ENCODE measurements at regions not wholly inside any gene's neighbourhood (a gene's known extent, or its start where the extent isn't known, plus 50 kb on each side); places are given as distances from the start of the nearest gene placed in this dataset.
"Not testable (repeated sequence)": the region's sequence is repeated elsewhere in the genome, so short reads cannot be mapped to it uniquely, and the experiment has no call there.

DNA sequence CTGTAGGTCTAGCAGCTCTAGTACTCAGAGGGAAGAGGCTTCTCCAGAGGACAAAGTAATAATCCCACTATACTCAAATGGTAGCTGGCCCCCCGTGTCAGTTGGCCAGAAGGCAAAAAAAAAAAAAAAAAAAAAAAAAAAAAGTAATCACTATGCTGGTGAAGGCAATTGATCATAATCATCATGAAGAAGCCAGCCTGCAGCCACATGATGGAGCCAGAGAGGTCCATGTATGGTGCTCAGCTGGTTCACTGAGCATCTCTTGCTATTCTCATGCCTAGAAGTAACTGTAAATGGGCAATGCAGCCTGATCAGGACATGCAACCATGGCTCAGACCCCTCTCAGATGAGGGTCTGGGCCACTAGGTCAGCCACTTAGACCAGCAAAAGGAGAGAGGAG is 378.8 kb downstream of the MED13L start:
- peak; percentile 50 for DNase-seq

DNA sequence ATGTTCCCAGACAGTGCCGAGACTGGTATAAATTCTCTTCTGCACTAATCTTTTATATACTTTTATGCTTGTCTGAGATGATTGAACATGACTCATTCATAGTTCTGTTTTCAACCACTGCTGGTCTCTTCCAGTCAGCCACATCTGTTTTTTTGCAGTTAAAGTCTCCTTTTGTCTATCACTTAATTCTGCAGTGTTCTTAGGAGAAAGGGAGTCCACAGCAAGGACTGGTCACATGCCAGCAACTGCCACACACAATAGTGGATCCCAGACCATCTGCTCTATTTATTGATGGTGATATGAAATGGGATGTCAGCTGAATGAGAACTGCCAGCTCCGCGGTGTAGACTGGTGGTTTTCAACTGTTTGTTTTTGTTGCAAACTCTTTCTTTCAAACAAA is 379.8 kb downstream of the MED13L start:
- no peak for DNase-seq

DNA sequence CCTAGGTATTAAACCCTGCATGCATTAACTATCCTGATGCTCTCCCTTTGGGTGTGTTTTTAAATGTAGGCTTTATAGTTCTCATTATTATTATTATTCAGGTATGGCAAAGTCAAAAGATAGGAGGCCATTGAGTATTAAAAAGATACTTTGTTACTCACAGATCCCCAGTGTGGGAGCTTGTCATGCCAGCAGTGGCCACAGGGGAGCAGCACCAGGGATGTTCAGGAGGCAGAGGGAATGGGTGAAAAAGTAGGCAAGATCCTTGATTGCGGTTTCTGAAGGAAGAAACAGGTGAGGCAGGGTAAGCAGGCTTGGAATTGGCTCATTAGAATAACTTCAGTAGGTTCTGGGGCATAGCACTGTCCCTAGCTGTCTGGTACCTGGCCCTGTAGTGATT is 382.2 kb downstream of the MED13L start:
- DNase-seq, result peak; percentile 70

DNA sequence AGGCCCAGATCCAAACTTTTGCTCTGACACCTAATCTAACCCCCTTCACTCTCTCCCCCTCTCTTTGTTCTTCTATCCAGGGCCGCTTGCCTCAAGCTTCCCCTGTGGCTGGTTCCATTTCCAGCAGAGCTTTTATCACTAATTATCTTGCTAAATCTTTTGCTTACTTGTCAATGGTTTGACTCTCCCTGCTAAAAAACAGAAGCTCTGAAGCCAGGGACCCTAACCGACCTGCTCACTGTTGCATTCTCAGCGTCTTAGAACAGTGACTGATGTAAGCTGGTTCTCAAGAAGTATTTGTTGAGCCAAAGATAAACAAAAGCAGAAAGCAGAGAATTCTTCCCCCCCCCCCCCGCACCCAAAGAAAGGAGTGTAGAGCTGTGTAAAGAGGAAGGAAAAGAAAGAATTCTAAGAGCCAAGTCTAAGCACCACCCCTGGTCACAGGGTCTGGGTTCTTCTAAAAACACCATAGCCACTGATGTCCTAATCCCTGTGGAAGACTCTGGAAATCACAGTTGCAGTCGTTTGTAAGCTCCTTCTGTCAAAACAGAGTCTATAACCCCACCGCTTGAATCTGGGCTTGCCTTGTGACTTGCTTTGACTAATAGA is 385.8 kb downstream of the MED13L start:
- DNase-seq, result no peak

DNA sequence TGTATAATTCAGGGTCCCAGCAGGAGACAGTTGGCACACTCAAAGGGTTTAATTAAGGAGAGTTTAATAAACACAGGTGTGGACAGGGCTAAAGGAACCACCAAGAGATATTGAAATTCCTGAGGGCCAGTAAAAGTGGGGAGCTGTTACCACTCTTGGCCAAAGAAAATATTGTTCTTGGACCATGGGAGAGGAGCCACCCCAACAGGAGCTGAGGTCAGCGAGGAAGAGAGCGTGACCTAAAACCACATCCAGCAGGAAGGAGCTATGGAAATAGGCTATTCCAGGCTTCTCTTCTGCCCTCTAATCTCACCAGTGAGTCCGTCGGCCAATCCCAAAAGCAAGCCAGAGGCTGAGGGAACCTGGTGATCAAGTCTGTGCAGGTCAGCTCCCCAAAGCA is 390.8 kb downstream of the MED13L start:
- DNase-seq, result no peak

DNA sequence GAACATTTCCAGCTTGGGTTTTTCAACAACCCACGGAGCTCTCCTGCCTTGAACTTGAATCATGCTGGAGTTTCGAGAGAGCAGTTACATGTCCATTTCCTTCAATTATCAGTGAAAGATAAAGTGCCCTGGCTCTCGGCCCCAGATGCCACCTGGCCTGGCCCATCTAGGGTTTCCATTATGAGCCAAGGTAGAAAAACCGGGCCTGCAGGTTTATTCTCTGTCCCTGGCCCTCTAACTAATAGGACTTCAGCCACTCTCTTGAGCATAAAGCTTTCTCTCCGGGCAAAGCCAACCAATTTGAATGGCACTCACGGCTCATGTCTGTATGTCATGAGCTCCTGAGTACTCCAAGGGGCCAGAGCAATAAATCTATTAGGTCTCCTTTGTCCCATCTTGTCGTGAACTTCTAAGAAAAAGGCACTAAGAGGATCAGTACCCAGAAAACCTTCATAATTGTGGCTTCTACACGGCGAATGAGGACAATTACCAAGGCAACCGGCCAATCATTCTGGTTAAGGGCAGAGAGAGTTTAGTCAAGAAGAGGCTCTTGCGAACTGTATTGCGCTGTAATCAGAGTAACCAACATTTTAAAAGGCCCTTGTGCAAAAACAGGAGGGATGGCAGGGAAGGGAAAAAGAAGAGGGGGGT is 392.3 kb downstream of the MED13L start:
- peak; percentile 99 for DNase-seq

DNA sequence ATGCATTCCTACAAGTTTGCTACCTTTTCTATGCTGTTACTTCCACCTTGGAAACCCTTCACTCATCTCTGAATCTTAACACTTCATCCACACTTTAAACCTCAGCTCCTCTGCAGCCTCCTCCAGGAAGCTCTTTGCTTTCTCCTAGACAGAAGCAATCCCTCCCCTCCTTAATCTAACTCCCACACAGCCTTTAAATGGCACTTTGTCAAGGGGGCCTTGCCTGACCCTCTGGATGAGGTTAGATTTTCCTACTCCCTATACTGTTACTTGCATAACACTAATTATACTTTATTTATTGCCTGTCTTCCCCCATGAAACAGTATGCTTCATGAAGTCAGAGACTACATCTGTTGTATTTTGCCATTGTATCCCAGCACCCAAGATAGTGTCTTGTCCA is 394.6 kb downstream of the MED13L start:
- no peak for DNase-seq

DNA sequence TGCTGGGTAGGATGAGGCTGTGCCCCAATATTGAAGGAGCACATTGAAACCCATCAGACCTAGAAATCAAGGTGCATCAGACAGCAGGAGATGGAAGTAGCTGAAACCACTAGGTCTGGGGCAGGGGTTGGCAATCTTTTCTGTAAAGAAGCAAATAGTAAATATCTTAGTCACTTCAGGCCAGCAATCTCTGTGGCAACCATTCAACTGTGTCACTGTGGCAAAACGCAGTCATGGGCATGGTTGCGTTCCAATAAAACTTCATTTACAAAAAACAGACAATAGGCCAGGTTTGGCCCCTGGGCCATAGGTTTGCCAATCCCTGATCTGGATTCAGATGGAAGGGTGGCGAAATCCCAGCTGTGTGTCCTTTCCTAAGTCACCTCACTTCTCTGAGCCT is 397.3 kb downstream of the MED13L start:
- DNase-seq, result no peak

DNA sequence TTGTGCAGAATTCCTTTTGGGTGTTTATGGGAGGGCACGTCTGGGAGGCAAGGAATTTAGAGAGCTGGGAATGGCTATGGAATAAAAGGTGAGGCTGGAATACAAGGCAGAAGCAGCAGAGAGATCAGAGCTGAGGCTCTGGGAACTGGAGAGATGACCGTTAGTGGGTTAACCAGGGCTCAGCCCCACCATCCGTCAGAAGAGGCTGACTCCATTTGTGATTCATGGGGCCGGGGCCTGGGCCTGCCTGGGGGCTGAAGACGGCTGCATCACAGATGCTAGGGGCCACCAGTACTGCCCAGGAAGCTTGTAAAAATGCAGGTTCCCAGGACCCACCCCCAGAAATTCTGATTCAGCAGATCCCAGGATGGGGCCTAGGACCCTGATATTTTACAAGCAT is 398.1 kb downstream of the MED13L start:
- DNase-seq, result no peak

DNA sequence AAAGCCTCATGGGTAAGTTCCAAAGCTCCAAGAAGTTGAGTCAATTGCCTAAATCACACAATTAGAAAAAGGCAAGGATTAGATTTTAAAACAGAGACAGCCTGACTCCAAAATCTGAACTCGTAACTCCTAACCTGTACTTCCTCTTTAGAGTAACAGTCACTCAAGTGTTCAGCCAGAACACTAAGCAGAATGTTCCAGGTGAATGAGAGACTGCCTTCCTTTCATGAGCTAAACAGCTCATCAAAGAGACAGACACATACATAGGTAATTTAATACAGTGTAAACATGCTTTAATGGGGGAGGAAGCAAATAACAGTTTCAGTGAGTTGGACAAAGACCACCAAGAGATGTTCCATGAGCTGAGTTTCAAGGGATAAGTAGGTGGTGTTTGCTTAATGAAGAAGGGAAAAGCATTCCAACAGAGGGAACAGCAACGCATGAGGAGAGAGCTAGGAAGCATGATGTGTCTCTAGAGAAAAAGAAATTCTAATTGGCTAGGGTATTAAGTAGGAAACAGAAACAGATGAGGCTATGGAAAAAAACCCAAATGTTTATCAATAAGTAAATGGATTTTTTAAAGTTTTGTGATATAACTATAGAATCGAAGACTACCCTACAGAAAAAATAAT is 403.9 kb downstream of the MED13L start:
- peak; percentile 97 for DNase-seq

DNA sequence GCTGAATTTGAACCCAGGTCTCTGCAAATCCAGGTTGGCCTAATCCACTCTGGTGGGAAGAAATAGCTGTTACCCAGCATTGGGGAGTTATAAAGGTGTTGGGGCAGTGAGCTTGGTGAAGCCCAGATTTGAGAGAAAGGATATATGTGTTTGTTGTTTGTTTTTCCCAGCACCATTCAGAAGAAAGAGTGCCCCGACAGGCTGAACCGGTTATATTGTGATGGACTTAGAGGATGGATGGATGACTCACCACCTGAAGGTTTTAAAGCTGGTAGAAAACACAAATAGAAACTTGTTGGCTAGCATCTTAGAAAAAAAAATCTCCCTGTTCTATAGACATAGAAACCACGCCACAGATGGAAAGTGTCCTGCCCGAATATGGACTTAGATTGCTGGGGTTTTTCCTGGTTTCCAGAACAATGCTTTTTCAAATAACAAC is 404.6 kb downstream of the MED13L start:
- DNase-seq, result peak; percentile 100

DNA sequence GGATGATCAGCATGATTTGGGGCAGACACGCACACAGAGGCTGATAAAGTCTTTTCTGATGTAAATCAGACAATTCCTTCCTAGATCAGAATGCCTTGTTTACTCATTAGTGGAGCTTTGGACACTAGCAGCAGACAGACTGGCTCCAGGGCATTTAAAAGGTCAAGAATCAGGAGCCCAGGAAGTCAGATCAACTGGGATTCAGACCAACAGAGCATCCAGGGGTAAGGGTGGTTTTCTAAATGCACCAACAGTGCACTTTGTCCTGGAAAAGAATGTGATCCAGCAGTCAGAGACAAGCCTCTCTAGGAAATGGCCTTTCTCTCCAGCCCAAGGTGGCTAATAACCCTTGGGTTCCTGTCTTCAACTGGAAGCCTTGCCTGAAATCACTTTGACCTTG is 405.3 kb downstream of the MED13L start:
- peak; percentile 82 for DNase-seq

DNA sequence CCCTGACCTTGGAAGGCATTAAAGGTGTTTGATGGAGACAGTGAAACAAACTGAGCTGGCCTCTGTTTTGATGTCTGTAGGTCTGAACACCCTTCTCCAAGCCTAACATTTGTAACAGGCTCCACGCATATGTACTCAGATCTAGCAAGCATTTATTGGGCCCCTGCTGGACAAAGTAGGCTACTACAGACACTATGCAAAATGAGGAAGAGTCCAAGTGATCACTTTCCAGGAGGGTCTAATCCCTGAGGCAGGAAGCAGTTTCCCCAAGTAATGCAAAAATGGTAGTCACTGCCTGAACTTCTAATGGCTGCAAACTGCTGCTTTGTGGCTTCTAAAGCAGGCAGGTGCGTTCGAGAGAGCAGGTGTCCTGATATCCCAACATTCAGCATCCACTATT is 405.8 kb downstream of the MED13L start:
- peak; percentile 97 for DNase-seq

DNA sequence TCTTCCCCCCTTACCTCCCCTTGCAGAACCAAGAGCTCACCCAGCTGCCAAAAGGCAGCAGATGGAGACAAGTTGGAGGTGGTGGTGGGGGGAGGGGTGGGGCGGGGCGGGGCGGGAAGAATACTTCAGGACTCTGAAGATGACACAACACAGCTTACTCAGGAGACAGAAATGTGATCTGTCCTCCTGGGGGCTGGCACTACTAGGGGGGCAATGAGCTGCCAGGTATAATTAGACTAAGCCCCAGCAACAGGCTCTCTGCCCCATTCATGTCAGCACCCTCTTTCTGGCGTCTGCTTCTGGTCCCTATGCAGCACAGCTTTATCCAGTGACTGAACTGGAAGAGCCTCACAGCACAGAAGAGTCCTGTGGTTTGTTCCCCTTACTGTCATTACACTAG is 407.0 kb downstream of the MED13L start:
- peak; percentile 38 for DNase-seq

DNA sequence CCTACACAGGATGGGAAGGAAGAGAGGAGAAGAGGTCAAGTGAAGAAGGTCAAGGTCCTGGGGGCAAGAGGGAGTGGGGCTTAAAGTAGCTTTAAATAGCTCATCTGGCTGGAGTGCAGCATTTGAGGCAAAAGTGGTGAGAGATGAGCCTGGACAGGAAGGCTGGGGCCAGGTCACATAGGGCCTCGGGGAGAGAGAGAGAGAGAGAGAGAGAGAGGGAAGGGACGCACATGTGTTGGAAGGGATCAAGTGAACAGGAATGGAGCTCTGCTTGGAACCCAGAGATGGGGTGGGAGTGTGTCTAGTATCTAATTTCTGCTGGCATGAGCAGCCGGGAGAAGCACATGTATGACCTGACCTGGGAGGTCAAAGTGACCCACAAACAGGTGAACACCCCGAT is 407.5 kb downstream of the MED13L start:
- peak; percentile 47 for DNase-seq

DNA sequence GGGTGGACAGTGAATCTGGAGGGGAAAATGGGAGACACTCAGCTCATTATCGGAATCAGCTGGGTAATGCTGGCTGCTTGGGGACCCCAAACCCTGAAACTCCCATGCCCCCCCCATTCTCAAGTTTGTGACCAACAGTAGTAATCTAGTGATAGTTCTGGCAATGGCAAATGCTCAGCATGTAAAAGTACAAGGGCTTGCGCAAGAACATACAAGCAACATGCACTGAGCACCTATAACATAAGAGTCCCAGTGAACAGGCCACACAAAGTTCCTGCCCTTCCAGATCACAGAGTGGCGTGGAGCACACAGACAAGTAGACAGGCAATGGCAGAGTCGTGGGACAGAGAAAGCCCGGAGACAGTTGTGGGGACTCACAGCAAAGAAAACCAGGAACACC is 407.9 kb downstream of the MED13L start:
- DNase-seq, result peak; percentile 47

DNA sequence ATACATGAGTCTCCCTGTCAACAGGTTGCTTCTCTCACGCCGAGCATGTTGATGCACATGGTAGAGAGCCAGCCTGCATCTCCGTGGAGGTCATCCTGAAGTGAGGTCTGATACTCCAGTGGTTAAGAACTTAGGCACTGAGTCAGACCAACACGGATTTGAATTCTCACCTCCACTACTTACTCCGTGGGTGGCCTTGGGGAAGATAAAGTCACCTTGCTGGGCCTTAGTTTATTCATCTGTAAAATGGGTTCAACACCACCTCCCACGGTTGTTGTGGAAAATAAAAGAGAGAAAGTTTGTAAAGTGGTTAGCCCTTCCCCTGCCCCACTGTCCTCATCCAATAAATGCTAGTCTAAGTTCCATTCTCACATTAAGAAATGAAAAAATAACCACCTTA is 408.9 kb downstream of the MED13L start:
- no peak for DNase-seq

DNA sequence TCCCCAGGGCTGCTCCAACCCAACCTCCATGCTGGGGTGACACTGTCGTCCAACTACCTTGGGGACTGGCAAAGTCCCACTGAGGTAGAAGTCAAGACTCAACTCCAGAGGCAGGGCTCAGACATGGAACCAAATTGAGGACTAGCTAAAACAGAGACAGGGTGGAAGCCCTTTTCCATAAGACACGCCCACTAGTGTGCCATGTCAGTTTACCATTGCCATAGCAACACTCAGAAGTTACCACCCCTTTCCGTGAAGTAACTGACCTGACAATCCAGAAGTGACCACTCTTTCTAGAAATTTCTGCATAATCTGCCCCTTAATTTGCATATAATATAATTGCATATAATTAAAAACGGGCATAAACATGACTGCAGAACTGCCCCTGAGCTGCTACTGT is 409.6 kb downstream of the MED13L start:
- DNase-seq, result peak; percentile 35

DNA sequence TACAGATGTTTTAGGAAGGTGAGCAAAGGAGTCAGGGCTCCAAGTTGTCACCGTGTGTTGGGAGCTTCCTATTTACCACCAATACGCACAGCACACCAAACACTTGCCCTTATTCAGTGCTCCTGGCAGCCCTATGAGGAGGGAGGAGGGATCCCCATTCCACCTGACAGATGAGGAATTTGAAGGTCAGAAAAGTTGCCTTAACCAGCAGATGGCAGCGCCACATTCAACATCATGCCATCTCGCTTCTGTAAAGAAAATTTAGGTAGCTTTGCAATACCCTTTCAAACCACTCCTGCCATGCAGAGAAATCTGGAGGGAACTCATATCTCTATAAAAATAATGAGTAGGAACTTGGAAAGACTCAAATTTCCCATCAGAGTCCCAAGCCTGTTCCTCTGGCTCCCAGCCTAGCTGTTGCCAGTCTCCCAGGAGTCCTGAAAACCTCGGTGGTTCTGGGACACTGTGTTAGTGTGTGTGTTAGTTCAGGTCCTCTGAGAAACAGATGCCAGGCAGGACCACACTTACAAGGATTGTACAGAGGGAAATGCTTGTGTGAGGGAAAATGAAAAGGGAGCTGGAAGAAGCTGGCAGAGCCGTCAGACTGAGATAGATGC is 410.5 kb downstream of the MED13L start:
- DNase-seq, result peak; percentile 83

DNA sequence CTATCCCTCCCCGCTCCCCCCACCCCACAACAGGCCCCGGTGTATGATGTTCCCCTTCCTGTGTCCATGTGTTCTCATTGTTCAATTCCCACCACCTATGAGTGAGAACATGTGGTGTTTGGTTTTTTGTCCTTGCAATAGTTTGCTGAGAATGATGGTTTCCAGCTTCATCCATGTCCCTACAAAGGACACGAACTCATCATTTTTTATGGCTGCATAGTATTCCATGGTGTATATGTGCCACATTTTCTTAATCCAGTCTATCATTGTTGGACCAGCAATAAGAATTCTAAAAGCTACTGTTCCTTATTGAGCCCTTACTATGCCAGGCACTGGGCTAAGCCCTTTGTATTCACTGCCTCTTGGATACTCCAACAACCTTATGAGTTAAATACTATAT is 411.2 kb downstream of the MED13L start:
- not testable (repeated sequence) for DNase-seq

DNA sequence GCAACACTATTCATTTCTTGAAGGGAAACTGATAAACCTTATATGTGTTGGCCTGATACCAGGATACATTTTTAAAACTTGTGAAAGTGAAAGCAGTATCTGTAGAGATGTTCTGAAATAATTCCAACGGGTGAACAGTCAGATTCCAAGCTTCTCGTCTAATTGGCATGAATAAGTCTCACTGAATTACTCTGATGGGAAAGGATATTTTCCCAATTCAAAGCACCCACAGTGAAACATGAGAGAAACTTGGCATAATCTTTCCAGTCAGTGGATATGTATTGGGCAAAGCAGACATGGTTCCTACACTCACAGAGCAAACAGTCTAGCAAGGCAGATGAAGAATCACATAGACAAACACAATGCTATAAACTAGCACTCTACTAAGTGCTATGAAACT is 413.1 kb downstream of the MED13L start:
- no peak for DNase-seq

DNA sequence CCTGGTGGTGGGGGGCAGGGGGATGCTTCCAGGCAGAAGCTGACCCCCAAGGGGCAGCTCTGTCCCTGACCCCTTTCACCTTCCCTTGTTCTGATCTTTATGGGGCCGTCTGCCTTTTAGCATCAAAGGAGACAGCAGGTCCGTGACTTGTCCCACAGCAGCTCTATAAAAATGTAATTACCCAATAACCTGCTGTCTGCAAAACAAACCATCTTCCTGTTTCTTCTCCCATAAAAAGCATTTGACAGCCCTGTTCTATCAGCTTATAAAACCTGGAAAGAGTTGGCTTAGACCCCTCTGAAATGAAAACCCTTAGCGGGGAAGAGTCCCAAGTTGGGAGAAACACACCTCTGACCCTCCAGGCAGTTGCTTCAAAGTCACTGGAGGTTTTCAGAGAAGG is 416.9 kb downstream of the MED13L start:
- DNase-seq, result no peak

DNA sequence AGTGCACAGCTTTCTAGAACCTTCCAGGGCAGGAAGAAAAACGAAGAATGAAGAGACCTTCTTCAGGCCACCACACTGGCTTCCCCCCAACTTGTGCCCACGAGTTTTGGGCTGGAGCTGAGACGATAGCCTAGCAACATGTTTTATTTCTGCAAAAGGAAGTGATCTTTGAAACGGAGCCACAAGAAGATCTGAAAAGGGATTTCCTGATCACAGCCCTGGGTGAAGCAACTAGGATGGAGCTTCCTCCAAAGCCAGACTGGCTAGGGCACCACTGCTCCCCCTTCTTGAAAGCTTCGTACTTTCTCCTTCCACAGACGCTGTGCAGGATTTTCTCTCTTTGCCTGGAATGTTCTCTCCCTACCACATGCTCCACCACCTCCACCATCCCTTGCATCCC is 418.3 kb downstream of the MED13L start:
- DNase-seq, result no peak

DNA sequence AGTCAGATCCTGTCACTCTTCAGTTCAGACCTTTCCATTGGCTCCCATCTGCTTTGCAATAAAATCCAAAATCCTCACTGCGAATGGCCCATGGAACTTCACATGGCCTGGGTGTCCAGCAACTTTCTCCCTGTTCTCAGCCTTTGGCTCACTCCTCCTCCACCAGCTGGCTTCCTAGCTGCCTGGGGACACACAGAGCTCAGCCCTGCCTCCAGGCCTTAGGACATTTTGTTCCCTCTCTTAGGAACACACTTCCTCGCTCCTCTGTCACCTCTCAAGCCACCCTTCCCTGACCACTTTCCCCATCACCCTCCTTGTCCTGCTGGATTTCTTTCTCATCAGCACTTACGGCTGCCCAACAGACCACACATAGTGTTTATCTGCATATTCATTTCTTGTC is 419.6 kb downstream of the MED13L start:
- no peak for DNase-seq

Measured in DMS53 (cell line).